ENCODE measurements at regions not wholly inside any gene's neighbourhood (a gene's known extent, or its start where the extent isn't known, plus 50 kb on each side); places are given as distances from the start of the nearest gene placed in this dataset.

GRCh38 chr20:63094767-63095499 lies 88.2 kb upstream of the BHLHE23 start:
- DNase-seq (ENCODE audit: low spot score) = no peak
- ChIA-PET CTCF (ENCODE audit: low intra/inter-chr PET ratio, low total read pairs) (no interaction called here), POLR2A (no interaction called here)
- H2AFZ ChIP-seq (ENCODE audit: low read length) = no peak overlapping the region
- WGBS (ENCODE audit: low lambda C conversion rate) = 15% methylated on average over 22 of the region's 22 CpGs
- no peaks in the 10 kb centered on the region for H3K9me3 ChIP-seq (ENCODE audit: low read length)
- no TSS peak for BruUV-seq (replicated peaks)
- no peak overlapping the region for H3K9ac ChIP-seq (ENCODE audit: insufficient read depth, low read depth, low read length)
- H3K27me3 ChIP-seq (ENCODE audit: control insufficient read depth in 1 of 2, insufficient read depth in 2 of 2, low read length in 2 of 2) = peaks cover 35 to 72% of the 10 kb centered on the region in 2 experiments
- H3K4me1 ChIP-seq (ENCODE audit: insufficient read depth, low read length) = no peaks in the 10 kb centered on the region
- H3K27ac ChIP-seq (ENCODE audit: extremely low read length, insufficient read depth, low read length) = no peak overlapping the region
- H4K20me1 ChIP-seq (ENCODE audit: insufficient read depth, low read length) = peaks cover 12% of the 10 kb centered on the region; the same call in 1 of the 2 replicates
- in situ Hi-C loops (cut with HindIII; ENCODE audit: extremely low pct_ligation_motif_present, low pct_unique_long_range_greater_than_20kb) = no loop called here
- H3K4me2 ChIP-seq (ENCODE audit: low read depth, low read length) = no peak overlapping the region
- no peak for TF ChIP-seq HNRNPLL (IDR thresholded peaks at IDR 0.05; ENCODE audit: low read depth, low read length, poor library complexity, severe bottlenecking)
- TF ChIP-seq, protein P1, sequence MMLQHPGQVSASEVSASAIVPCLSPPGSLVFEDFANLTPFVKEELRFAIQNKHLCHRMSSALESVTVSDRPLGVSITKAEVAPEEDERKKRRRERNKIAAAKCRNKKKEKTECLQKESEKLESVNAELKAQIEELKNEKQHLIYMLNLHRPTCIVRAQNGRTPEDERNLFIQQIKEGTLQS (CRISPR knock-in tag; IDR thresholded peaks at IDR 0.05) = no peak
- no peak for TF ChIP-seq PRMT3 (CRISPR knock-in tag; IDR thresholded peaks at IDR 0.05; ENCODE audit: borderline replicate concordance, low read depth)
- no peak for TF ChIP-seq KLF15 (CRISPR knock-in tag; IDR thresholded peaks at IDR 0.05; ENCODE audit: borderline replicate concordance)
- TF ChIP-seq YEATS4 (CRISPR knock-in tag; IDR thresholded peaks at IDR 0.05; ENCODE audit: borderline replicate concordance) = no peak
- no peak for TF ChIP-seq ZNF318 (CRISPR knock-in tag; IDR thresholded peaks at IDR 0.05)
- no peak for TF ChIP-seq THAP11 (CRISPR knock-in tag; IDR thresholded peaks at IDR 0.05)
- TF ChIP-seq NR2C2 (CRISPR knock-in tag; IDR thresholded peaks at IDR 0.05; ENCODE audit: borderline replicate concordance) = no peak
- TF ChIP-seq, protein P2, sequence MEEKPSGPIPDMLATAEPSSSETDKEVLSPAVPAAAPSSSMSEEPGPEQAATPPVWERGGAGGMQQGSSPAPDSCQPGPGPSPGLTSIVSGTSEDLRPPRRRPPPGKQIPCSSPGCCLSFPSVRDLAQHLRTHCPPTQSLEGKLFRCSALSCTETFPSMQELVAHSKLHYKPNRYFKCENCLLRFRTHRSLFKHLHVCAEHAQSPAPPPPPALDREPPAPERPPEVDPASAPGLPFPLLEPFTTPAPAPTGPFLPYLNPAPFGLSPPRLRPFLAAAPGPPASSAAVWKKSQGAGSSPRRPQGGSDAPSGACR (CRISPR knock-in tag; IDR thresholded peaks at IDR 0.05) = no peak
- TF ChIP-seq, protein P3, sequence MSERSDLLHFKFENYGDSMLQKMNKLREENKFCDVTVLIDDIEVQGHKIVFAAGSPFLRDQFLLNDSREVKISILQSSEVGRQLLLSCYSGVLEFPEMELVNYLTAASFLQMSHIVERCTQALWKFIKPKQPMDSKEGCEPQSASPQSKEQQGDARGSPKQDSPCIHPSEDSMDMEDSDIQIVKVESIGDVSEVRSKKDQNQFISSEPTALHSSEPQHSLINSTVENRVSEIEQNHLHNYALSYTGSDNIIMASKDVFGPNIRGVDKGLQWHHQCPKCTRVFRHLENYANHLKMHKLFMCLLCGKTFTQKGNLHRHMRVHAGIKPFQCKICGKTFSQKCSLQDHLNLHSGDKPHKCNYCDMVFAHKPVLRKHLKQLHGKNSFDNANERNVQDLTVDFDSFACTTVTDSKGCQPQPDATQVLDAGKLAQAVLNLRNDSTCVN (CRISPR knock-in tag; IDR thresholded peaks at IDR 0.05; ENCODE audit: borderline replicate concordance) = no peak
- no peak for TF ChIP-seq HDAC1 (CRISPR knock-in tag; IDR thresholded peaks at IDR 0.05)
- no peak for FAIRE-seq
- intact Hi-C loops (cut with micrococcal nuclease; ENCODE audit: unreplicated experiment) = no loop called here
- no peak for ATAC-seq
- H3K36me3 ChIP-seq (replicated peaks in 1 of 2; ENCODE audit: control insufficient read depth in 1 of 2, insufficient read depth in 2 of 2, low read length in 2 of 2) = no peaks in the 10 kb centered on the region
- no peak overlapping the region for H3K4me3 ChIP-seq (replicated peaks in 1 of 3; ENCODE audit: insufficient read depth in 1 of 3, low read depth in 2 of 3, low read length in 3 of 3)
- no peaks in the 10 kb centered on the region for H3K79me2 ChIP-seq (ENCODE audit: insufficient read depth, low read length)

Data from HepG2 (cell line).